H1 (cell line): ENCODE measurements at regions not wholly inside any gene's neighbourhood (a gene's known extent, or its start where the extent isn't known, plus 50 kb on each side); places are given as distances from the start of the nearest gene placed in this dataset.

Experiments
- CTCF ChIA-PET: fragments of 300-600 bp; sonication (Branson Sonifier 250); formaldehyde crosslinking; loops from one replicate; lab custom pipeline; 2021; ENCODE audit not compliant: partially characterized antibody; lab: Charles Lee
- POLR2A ChIA-PET: fragments of 300-600 bp; sonication (Branson Sonifier 250); formaldehyde crosslinking; loops from one replicate; lab custom pipeline; 2021; ENCODE audit warnings: inconsistent platforms; ENCODE audit not compliant: partially characterized antibody; lab: Charles Lee
- DNase-seq, 2 experiments: peaks; one replicate each; pipeline versions ENCODE4 v3.0.0 to v3.0.0-alpha.2; 2010 to 2022; ENCODE audit warnings: low spot score in 2 of 2, low read depth in 1 of 2, mixed read lengths in 1 of 2
- FAIRE-seq: peaks from 2 replicates; lab custom pipeline; 2011; peaks lifted over from hg19 to GRCh38; lab: Jason Lieb, UNC
- H2AFZ ChIP-seq: 2 replicates; pipeline ENCODE4 v1.8.1; 2012; ENCODE audit warnings: low read length, inconsistent platforms
- H2AK5ac ChIP-seq: 2 replicates; pipeline ENCODE4 v1.6.1; 2013; ENCODE audit warnings: low read depth, low read length
- H2BK120ac ChIP-seq: replicated peaks from 2 replicates; pipeline ENCODE3; 2013; ENCODE audit warnings: low read depth, low read length, inconsistent platforms
- H2BK12ac ChIP-seq: 2 replicates; pipeline ENCODE4 v1.6.1; 2013; ENCODE audit warnings: low read depth, low read length
- H2BK15ac ChIP-seq: 2 replicates; pipeline ENCODE4 v1.6.1; 2013; ENCODE audit warnings: low read length
- H2BK20ac ChIP-seq: 2 replicates; pipeline ENCODE4 v1.6.1; 2013; ENCODE audit warnings: low read length
- H2BK5ac ChIP-seq: 2 replicates; pipeline ENCODE4 v1.6.1; 2013; ENCODE audit warnings: low read depth, low read length
- H3K14ac ChIP-seq: 2 replicates; pipeline ENCODE4 v1.6.1; 2013; ENCODE audit warnings: inconsistent platforms; ENCODE audit not compliant: insufficient read length
- H3K18ac ChIP-seq: 2 replicates; pipeline ENCODE4 v1.6.1; 2013; ENCODE audit warnings: low read length; ENCODE audit errors: extremely low read depth
- H3K23ac ChIP-seq: 2 replicates; pipeline ENCODE4 v1.6.1; 2013; ENCODE audit warnings: inconsistent platforms; ENCODE audit not compliant: insufficient read length
- H3K23me2 ChIP-seq: 2 replicates; pipeline ENCODE4 v1.6.1; 2013; ENCODE audit warnings: low read depth, low read length
- H3K27ac ChIP-seq: 2 replicates; pipeline ENCODE4 v1.6.1; 2011; ENCODE audit warnings: low read depth, low read length, inconsistent platforms
- H3K27me3 ChIP-seq, 4 experiments: replicated peaks in 1 of 4; 1 replicate in 1 of 4; 2 replicates in 3 of 4; pipeline versions ENCODE4 v1.6.1 to v1.8.1; 2011 to 2013; ENCODE audit warnings: low read length in 3 of 4, mild to moderate bottlenecking in 3 of 4, inconsistent platforms in 2 of 4, mixed read lengths in 2 of 4, moderate library complexity in 1 of 4; ENCODE audit not compliant: control insufficient read depth in 3 of 4, insufficient read depth in 3 of 4; ENCODE audit errors: extremely low read depth in 1 of 4
- H3K36me3 ChIP-seq, 4 experiments: 2 replicates each; pipeline versions ENCODE4 v1.6.1 to v1.8.1; 2011 to 2013; ENCODE audit warnings: mild to moderate bottlenecking in 4 of 4, low read length in 3 of 4, moderate library complexity in 2 of 4, control low read depth in 1 of 4, inconsistent platforms in 1 of 4; ENCODE audit not compliant: insufficient read depth in 4 of 4, control insufficient read depth in 2 of 4
- H3K4ac ChIP-seq: replicated peaks from 2 replicates; pipeline ENCODE3; 2013; ENCODE audit warnings: low read length, low read depth, mixed read lengths, inconsistent platforms; ENCODE audit not compliant: insufficient read length
- H3K4me1 ChIP-seq, 4 experiments: replicated peaks in 1 of 4; 1 replicate in 1 of 4; 2 replicates in 3 of 4; pipeline versions ENCODE4 v1.6.1 to v1.8.1; 2011 to 2013; ENCODE audit warnings: low read length in 3 of 4, inconsistent platforms in 2 of 4, mixed read lengths in 1 of 4; ENCODE audit not compliant: insufficient read depth in 4 of 4, control insufficient read depth in 3 of 4
- H3K4me2 ChIP-seq, 2 experiments: 2 replicates each; pipeline versions ENCODE4 v1.6.1 to v1.8.1; 2011 to 2013; ENCODE audit warnings: low read depth in 2 of 2, low read length in 2 of 2, control low read depth in 1 of 2, inconsistent platforms in 1 of 2, mild to moderate bottlenecking in 1 of 2; ENCODE audit not compliant: insufficient read depth in 1 of 2
- H3K4me3 ChIP-seq, 4 experiments: fragments of 200-600, 300-600 bp in 1 of 4; sonication (generic), shearing (Covaris generic), sonication (Bioruptor Twin) in 1 of 4; 2 replicates each; pipeline versions ENCODE4 v1.5.1 to v1.8.1; 2011 to 2016; ENCODE audit warnings: low read length in 4 of 4, low read depth in 3 of 4, control low read depth in 2 of 4, inconsistent platforms in 2 of 4, mild to moderate bottlenecking in 2 of 4, mixed read lengths in 1 of 4, moderate library complexity in 1 of 4; ENCODE audit not compliant: insufficient read depth in 2 of 4; ENCODE audit errors: extremely low read depth in 1 of 4
- H3K56ac ChIP-seq: replicated peaks from 2 replicates; pipeline ENCODE3; 2013; ENCODE audit warnings: low read depth, mild to moderate bottlenecking, mixed read lengths, low read length, inconsistent platforms; ENCODE audit not compliant: insufficient read length
- H3K79me1 ChIP-seq: 2 replicates; pipeline ENCODE4 v1.6.1; 2013; ENCODE audit warnings: low read depth, low read length, control low read depth
- H3K79me2 ChIP-seq, 2 experiments: 2 replicates each; pipeline versions ENCODE4 v1.6.1 to v1.8.1; 2012 to 2013; ENCODE audit warnings: low read length in 2 of 2, mild to moderate bottlenecking in 2 of 2, inconsistent platforms in 1 of 2; ENCODE audit not compliant: insufficient read depth in 2 of 2, control insufficient read depth in 1 of 2
- H3K9ac ChIP-seq, 4 experiments: replicated peaks in 1 of 4; 1 replicate in 1 of 4; 2 replicates in 3 of 4; pipeline versions ENCODE4 v1.6.1 to v1.8.1; 2011 to 2013; ENCODE audit warnings: low read depth in 3 of 4, low read length in 3 of 4, control low read depth in 2 of 4, mild to moderate bottlenecking in 2 of 4, moderate library complexity in 2 of 4, inconsistent platforms in 1 of 4; ENCODE audit errors: extremely low read depth in 1 of 4
- H3K9me3 ChIP-seq, 2 experiments: 2 replicates each; pipeline versions ENCODE4 v1.6.1 to v1.8.1; 2012 to 2013; ENCODE audit warnings: mild to moderate bottlenecking in 2 of 2, moderate library complexity in 2 of 2, control low read depth in 1 of 2, inconsistent platforms in 1 of 2, low read depth in 1 of 2, low read length in 1 of 2, mixed read lengths in 1 of 2; ENCODE audit not compliant: insufficient read depth in 2 of 2
- H4K20me1 ChIP-seq, 2 experiments: replicated peaks in 1 of 2; 2 replicates each; pipeline versions ENCODE3 to v1.8.1; 2011 to 2013; ENCODE audit warnings: inconsistent platforms in 2 of 2, low read length in 2 of 2, mild to moderate bottlenecking in 1 of 2; ENCODE audit not compliant: insufficient read depth in 2 of 2, control insufficient read depth in 1 of 2
- H4K5ac ChIP-seq: 2 replicates; pipeline ENCODE4 v1.6.1; 2013; ENCODE audit warnings: low read length, low read depth, mixed read lengths, inconsistent platforms; ENCODE audit not compliant: insufficient read length
- H4K8ac ChIP-seq: 2 replicates; pipeline ENCODE4 v1.8.0; 2013; ENCODE audit warnings: mild to moderate bottlenecking, moderate library complexity, low read length, inconsistent platforms; ENCODE audit not compliant: insufficient read depth; ENCODE audit errors: extremely low read depth
- H4K91ac ChIP-seq: replicated peaks from 2 replicates; pipeline ENCODE3; 2013; ENCODE audit warnings: low read length, mixed read lengths, inconsistent platforms; ENCODE audit not compliant: insufficient read length
- ASH2L ChIP-seq: fragments of 200-600, 300-600 bp; sonication (generic); IDR thresholded peaks from one replicate; pipeline ENCODE4 v1.7.1; 2017; ENCODE audit warnings: low read length
- ATF2 ChIP-seq: IDR thresholded peaks from 2 replicates; pipeline ENCODE4 v1.6.1; 2012; ENCODE audit warnings: low read length, inconsistent platforms
- EZH2 ChIP-seq: fragments of 200-600 bp; sonication (generic); IDR thresholded peaks from 2 replicates; pipeline ENCODE4 v1.7.1; 2012; ENCODE audit warnings: low read depth, mild to moderate bottlenecking, moderate library complexity, low read length, inconsistent platforms; ENCODE audit not compliant: severe bottlenecking
- FOSL1 ChIP-seq: IDR thresholded peaks from 2 replicates; pipeline ENCODE4 v1.6.1; 2011; ENCODE audit warnings: mild to moderate bottlenecking, low read depth, low read length, moderate library complexity; ENCODE audit not compliant: insufficient read depth
- MAX ChIP-seq: IDR thresholded peaks from 2 replicates; pipeline ENCODE4 v1.6.1; 2012; ENCODE audit warnings: inconsistent platforms
- RFX5 ChIP-seq: IDR thresholded peaks from 2 replicates; pipeline ENCODE4 v1.6.1; 2011; ENCODE audit warnings: low read depth, low read length, improper control_type of control experiment, borderline replicate concordance
- SIX5 ChIP-seq: IDR thresholded peaks from 2 replicates; pipeline ENCODE4 v1.6.1; 2011; ENCODE audit warnings: mild to moderate bottlenecking, low read depth, low read length
- SP2 ChIP-seq: IDR thresholded peaks from 2 replicates; pipeline ENCODE4 v1.6.1; 2012; ENCODE audit warnings: mild to moderate bottlenecking, low read length, inconsistent platforms
- SRF ChIP-seq: IDR thresholded peaks from 2 replicates; pipeline ENCODE4 v1.6.1; 2011; ENCODE audit warnings: mild to moderate bottlenecking, low read depth, low read length, moderate library complexity
- SUZ12 ChIP-seq: fragments of 200-600 bp; sonication (generic); IDR thresholded peaks from 2 replicates; pipeline ENCODE4 v1.6.1; 2012; ENCODE audit warnings: mild to moderate bottlenecking, inconsistent platforms, low read length, moderate library complexity, mixed read lengths
- YY1 ChIP-seq: IDR thresholded peaks from 2 replicates; pipeline ENCODE4 v1.6.1; 2011; ENCODE audit warnings: low read depth, mild to moderate bottlenecking, low read length
- WGBS, 2 experiments: shearing (Covaris generic) in 1 of 2; methylation state at CpG; one replicate each; pipeline versions ENCODE4 v1.1.6 to v1.1.7; 2013 to 2015; ENCODE audit warnings: low lambda C conversion rate in 2 of 2, mixed read lengths in 2 of 2, inconsistent platforms in 1 of 2, low coverage in 1 of 2, missing lambda C conversion rate in 1 of 2; ENCODE audit not compliant: insufficient replicate concordance in 2 of 2, insufficient coverage in 1 of 2, insufficient read length in 1 of 2; ENCODE audit errors: extremely low coverage in 1 of 2, missing lambda C conversion rate in 1 of 2; 5-methylcytosine and 5-hydroxymethylcytosine counted together

- no peak overlapping the region for H2AK5ac ChIP-seq
- no peaks in the 10 kb centered on the region for H4K20me1 ChIP-seq
- no peak overlapping the region for H2BK20ac ChIP-seq
- DNase-seq (no peak), FAIRE-seq (no peak)
- H2BK12ac ChIP-seq = no peak overlapping the region
- ChIA-PET POLR2A (no interaction called here), CTCF (interaction anchor here (0.9 to 1.5 kb wide), 3 partner anchors 12 to 149 kb away, joined by 3 to 4 read pairs (median 3); no protein-coding TSS in a partner anchor)
- H3K14ac ChIP-seq = no peak overlapping the region
- peaks cover 0 to 1% (median 0%) of the 10 kb centered on the region in 4 experiments; a peak in 1 of 7 replicates for H3K27me3 ChIP-seq
- H2BK120ac ChIP-seq = no peak overlapping the region
- no peak overlapping the region for H4K5ac ChIP-seq
- H3K4me3 ChIP-seq = no peak overlapping the region
- H3K4ac ChIP-seq = no peak overlapping the region
- no peaks in the 10 kb centered on the region for H3K79me1 ChIP-seq
- WGBS, 2 experiments = 82% methylated on average over 7 of the region's 7 CpGs; no CpG with 5 or more reads in 1 of the 2 experiments
- no peaks in the 10 kb centered on the region for H3K36me3 ChIP-seq
- no peak overlapping the region for H4K91ac ChIP-seq
- H3K79me2 ChIP-seq = no peaks in the 10 kb centered on the region
- H2BK15ac ChIP-seq = no peak overlapping the region
- H3K23me2 ChIP-seq = no peaks in the 10 kb centered on the region
- H3K9ac ChIP-seq = no peak overlapping the region
- no peak overlapping the region for H4K8ac ChIP-seq
- H2AFZ ChIP-seq = no peak overlapping the region
- no peak overlapping the region for H3K56ac ChIP-seq
- H3K23ac ChIP-seq = no peak overlapping the region
- H3K9me3 ChIP-seq = no peaks in the 10 kb centered on the region
- no peak overlapping the region for H3K4me2 ChIP-seq
- no peak overlapping the region for H2BK5ac ChIP-seq
- H3K4me1 ChIP-seq = no peaks in the 10 kb centered on the region
- H3K18ac ChIP-seq = no peak overlapping the region
- no peak overlapping the region for H3K27ac ChIP-seq
- TF ChIP-seq SRF = no peak
- TF ChIP-seq FOSL1 = no peak
- TF ChIP-seq RFX5 = no peak
- TF ChIP-seq SIX5 = no peak
- TF ChIP-seq SP2 = no peak
- no peak for TF ChIP-seq ATF2
- no peak for TF ChIP-seq MAX
- no peak for TF ChIP-seq YY1
- TF ChIP-seq EZH2 = no peak
- no peak for TF ChIP-seq ASH2L
- TF ChIP-seq SUZ12 = no peak
These were observed 373.1 kb downstream of the MFSD1 start for GRCh38 chr3:159174715-159175692.
